Ramos (cell line): ENCODE measurements at regions not wholly inside any gene's neighbourhood (a gene's known extent, or its start where the extent isn't known, plus 50 kb on each side); places are given as distances from the start of the nearest gene placed in this dataset.
"Not testable (repeated sequence)": the region's sequence is repeated elsewhere in the genome, so short reads cannot be mapped to it uniquely, and the experiment has no call there.

ENCODE experiments used
- in situ Hi-C: fragments of 300-500 bp; cut with MboI; formaldehyde crosslinking; loops from one replicate; pipeline ENCODE4 v1.14.3; 2022; ENCODE audit warnings: low sequenced_read_pairs; ENCODE audit not compliant: unreplicated experiment

DNA sequence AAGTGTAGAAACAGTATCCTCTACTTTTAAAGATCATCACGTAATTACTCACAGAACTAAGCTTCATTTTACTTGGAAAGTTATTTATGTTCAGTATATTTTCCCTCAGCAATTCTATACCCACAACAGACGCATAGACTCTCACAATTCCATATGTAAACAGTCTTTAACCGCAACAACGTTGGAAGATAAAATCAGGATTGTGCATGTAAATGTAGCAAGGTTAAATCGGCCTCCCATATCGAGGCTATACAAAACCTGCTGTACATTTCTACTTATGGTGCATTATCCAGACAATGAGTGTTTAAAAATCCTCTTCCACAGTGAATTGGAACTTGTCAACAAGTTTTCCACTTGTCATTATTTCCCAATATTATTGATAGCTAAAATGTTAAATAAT is 581.1 kb downstream of the SLC16A7 start:
- in situ Hi-C loops = no loop called here

DNA sequence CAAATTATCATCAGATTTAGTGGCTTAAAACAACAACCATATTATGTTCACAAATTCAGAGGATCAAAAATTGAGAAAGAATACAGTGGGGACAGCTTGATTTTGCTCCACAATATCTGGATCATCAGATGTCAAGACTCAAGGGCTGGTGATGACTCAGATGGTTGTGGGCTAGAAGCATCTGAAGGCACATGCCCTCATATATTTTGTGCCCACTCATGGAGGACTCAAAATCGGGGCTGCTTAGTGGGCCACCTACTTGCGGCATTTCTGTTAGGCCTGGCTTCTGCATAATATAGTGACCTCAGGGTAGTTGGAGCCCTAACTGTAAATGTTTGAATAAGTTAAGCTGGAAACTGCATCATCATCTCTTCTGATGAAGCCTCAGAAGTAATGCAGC is 584.5 kb downstream of the SLC16A7 start:
- in situ Hi-C loops = no loop called here

DNA sequence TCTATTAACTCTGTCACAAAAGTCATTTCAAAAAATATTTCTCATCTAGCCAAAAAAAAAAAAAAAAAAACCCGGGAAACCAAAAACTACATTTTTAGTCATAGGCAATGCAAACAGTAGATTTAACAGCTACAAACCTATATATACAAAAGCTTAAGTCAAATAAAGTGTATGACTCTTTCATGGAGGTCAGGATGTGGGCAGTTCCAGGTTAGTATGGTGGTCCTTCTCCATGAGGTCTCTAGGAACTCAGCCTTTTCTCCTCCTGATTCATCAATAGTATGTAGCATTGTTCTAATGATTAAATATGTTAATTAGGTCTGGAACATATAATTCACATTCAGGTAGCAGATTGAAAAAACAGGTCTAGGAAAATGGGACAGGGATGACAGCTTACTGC is 586.5 kb downstream of the SLC16A7 start:
- in situ Hi-C loops = no loop called here

DNA sequence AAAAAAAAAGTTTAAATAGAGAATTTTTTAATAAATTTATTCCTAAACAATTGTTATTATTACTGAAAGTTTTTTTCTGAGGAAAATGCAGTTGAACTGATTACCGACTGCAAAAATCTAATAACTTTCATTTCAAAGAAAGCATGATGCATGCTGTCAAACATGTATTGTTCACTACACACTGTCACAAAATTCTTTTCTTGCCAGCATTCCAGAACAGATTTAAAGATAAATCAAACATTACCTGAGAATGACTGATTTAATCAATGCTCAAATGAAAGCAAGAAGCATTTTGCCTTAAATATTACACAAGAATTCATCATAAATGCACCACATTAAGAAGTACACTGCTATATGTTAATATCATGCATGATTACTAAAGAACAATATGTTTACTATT is 588.3 kb downstream of the SLC16A7 start:
- in situ Hi-C loops = no loop called here

DNA sequence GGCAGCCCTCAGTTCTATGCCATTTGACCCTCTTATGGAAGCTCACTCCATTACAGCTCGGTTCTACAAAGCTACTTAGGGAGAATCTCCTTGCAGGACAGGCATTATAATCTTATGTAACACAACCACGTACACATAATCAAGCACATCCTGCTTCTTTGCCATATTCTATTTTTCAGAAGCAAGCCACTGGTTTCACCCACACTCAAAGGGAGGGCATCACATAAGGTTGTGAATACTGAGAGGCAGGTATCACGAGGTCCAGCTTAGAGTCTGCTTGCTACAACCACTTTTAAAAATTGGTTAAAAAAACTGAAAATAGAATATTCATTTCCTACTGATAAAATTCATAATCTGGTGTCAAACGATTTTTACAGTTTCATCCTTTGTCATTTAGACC is 589.2 kb downstream of the SLC16A7 start:
- in situ Hi-C loops = no loop called here

DNA sequence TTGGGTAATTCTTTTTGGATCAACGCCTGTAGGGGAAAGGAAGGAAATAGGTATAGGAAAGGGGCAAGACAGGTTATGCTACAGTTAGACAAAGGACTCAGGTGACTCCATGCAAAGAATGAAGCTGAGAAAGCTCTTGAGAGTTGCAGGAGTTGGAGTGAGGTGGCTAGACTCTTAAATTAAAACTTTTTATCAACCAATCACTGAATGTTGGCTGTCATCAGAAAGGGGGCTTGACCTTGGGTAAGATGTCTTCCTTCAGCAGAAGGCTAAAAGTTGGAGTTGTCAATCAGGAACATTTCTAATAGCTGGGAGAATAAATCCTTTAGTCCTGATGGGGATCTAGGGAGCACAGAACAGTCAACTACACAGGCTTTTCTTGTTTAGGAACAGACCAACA is 595.4 kb downstream of the SLC16A7 start:
- in situ Hi-C loops = no loop called here

DNA sequence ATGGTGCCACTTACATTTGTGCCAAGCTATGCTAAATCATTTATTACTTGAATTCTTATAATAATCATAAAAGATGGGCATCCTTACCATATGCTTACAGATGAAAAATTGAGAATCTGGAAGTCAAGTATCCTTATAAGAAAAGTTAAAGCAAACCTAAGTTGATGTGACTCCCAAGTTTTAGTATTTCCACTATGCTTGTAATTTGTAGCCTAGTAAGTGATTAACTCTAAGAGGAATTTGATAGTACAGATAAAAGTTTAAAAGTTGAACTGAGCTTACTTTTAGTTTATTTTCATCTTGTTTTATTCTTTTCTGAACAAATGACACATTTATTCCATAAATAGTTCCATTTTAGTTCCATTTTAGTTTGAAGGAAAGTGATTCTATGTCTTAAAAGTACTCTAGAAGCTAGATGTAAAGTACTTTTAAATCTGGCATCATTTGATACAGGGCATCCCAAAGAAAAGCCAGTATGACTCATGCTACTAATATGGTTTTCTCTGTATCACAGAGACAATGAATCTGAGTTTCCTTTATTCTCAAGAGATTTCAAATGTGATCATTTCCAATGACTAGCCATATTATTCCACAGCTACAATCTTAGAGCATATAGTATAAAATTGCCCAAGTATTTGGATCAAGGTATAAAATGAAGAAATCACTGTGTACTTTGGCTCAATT is 596.0 kb downstream of the SLC16A7 start:
- in situ Hi-C loops = no loop called here

DNA sequence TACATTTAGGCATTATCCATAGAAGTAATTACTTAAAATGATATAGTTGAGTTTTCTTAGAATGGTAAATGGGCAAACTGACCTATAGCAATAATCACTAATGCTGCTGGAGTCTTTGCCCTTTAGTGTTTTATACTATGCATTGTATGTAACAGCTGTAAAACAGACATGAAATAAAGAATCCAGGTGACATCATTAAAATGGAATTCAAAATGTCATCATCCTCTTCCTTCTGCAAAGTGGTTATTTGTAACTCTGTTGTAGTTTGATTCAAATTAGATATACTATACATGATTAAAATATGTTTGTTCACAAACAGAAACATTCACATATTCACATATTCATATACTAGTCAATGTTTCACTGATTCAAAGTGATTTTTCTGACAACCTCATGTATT is 598.8 kb downstream of the SLC16A7 start:
- in situ Hi-C loops = no loop called here

DNA sequence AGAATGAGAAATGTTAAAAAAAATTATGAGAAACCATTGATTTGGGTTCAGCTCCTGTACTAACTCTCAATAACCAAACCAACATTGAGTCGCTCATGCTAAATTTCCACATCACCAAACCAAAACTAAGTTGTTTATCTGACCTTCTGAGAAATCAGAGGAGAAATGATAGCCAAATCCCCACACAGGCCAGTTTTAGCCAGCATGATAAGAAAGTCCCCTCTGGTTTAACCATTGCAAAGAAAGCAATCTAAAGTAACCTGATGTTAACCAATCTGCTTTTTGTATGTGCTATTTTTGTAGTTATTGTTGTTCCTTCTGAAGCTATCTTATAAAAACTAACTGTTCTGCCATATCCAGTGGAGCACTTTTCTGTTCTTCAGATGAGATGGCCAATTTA is 599.7 kb downstream of the SLC16A7 start:
- in situ Hi-C loops = no loop called here

DNA sequence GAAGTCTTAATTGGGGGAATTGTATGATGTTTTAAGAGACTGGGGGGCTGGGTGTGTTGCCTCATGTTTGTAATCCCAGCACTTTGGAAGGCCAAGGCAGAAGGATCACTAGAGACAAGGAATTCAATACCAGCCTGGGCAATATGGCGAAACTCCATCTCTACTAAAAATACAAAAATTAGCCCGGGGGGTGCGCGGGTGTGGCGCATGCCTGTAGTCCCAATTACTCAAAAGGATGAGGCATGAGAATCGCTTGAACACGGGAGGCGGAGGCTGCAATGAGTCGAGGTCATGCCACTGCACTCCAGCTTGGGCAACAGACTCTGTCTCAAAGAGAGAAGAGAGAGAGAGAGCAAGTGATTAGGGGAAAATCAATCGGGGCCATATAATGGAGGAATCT is 600.5 kb downstream of the SLC16A7 start:
- in situ Hi-C loops = no loop called here

DNA sequence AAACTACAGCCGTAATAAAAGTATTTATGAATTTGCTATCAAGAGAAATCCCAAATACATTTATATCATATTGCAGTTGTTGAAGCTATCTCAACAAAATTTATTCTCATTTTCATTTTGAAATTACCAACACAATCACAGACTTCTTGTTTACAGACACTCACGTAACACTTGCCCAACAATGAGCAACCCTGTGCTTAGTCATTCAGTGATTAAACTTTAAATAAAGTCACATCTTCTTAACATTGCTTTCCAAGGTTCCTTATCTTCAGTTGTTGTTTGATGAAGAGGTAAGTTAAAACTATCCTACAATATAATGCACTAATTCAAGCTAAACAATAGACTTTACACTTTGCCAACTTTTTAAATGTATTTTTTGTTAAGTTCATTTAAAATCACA is 601.8 kb downstream of the SLC16A7 start:
- in situ Hi-C loops = no loop called here

DNA sequence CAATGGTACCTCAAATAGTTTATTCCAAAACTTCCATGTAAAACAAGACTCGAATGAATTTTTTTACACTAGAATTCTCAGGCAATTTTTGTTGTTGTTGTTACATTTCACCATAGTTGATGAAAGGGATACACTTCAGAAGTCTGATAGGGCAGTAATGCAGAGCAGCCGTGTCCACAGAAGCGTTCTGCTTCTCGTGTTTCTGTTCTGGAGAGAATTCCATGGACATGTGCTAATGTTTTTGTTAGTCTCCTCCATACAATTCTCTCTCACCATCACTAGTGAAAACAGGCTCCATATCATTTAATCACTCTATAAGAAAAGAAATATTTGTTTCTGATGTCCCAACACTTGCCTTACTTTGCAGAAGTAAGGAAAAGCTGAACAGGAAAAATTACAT is 606.1 kb downstream of the SLC16A7 start:
- in situ Hi-C loops = no loop called here

DNA sequence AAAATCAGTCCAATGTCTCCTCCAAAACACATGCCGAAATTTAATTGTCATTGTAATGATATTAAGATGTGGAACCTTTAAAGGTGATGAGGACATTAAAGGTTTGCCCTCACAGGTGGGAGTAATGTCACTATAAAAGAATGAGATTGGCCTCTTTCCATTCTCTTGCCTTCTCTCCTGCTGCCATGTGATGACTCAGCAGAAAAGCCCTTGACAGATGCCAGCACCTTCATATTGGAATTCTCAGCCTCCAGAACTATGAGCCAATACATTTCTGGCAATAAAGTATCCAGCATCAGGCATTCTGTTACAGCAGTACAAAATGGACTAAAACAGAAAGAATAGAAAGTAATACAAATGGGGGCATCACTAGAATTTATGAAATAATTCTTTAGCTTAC is 609.7 kb downstream of the SLC16A7 start:
- in situ Hi-C loops = no loop called here

DNA sequence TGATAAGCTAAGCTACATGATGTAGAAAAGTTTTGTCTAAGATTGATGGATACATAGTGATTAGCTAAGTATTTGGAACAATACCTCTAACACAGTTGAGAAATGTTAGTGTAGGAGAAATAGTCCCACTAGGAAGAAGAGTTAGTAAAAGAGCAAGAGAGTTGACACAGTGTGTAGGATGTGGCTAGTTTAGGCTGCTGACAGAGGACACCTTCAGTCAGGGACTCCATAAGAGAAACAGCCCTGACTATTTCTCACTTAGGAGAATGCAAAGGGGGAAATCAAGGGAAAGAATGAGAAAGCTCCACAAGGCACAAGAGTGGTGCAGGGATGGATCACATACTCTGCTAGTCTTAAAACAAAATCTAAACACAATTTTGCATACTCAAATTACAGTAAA is 613.7 kb downstream of the SLC16A7 start:
- in situ Hi-C loops = no loop called here

DNA sequence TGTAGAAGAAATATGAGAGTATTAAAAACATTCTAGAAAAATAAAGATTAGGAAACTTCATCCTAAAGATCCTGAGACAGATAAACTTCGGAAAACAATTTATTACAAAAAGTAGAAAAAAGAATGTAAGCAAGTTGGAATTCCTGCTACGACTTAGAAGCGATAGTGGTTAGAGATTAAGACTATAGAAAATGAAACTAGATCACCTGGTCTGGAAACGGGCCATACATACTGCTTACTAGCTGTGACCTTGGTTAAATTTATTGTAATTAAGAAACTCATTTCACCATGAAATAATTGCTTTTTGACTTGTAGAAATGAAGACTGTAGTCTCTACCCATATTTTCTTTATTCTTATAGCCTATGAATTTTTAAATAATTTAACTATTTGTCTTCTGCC is 614.1 kb downstream of the SLC16A7 start:
- in situ Hi-C loops = no loop called here

DNA sequence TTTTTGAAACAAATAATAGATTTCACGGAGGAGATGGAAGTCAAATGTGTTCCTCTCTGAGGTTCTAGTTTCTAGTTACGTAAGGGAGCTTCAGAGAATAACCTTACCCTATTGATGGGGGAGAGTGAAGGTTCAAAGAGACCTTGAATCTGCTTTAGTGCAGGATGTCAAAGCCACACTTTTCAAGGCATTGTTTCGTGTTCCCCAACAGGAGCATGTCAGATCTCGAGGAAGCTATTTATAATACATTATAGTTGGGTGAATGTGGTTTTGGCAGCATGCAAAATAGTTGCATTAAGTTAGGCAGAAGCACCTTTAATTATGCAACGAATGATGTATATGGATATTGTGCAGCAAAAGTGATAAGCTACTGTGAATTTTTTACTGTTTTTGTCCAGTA is 614.9 kb downstream of the SLC16A7 start:
- in situ Hi-C loops = no loop called here

DNA sequence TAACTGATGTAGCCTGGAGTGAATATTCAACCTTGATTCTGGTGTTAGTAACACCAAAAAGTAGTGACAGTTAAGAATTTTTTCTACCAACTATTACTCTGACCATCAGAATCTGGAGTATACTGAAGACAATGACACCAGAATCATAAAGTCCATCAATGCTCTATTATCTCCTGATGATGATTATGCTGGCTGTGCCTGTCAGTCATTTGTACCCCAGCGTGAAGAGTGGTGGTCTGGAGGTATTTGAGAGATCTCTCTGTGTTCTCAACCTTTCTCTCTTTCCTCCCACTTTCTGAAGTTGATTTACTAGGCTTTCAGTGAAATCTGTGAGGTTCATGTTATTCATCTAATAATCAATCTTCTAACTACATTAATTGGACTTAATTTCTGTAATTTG is 615.4 kb downstream of the SLC16A7 start:
- in situ Hi-C loops = no loop called here

DNA sequence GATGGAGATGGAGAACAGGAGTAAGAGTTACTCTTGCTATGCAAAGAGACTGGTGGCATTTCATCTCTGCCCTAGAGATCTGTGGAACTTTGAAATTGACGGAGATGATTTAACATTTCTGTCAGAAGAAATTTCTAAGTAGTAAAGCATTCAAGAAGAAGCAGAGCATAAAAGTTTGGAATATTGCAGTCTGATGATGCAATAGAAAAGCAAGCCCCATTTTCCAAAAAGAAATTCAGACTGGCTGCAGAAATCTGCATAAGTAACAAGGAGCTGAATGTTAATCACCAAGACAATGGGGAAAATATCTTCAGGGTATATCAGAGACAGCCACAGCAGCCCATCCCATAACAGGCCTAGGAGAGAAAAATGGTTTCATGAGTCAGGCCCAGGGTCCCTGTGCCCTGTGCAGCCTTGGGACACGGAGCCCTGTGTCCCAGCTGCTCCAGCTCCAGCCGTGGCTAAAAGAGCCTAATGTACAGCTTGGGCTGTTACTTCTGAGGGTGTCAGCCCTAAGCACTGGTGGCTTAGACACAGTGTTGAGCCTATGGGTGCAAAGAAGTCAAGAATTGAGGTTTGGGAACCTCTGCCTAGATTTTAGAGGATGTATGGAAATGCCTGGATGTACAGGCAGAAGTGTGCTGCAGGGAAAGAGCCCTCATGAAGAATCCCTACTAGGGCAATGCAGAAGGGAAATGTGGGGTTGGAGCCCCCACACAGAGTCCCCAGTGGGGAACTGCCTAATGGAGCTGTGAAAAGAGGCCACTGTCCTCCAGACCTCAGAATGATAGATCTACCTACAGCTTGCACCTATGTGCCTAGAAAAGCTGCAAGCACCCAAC is 616.6 kb downstream of the SLC16A7 start:
- in situ Hi-C loops = no loop called here

DNA sequence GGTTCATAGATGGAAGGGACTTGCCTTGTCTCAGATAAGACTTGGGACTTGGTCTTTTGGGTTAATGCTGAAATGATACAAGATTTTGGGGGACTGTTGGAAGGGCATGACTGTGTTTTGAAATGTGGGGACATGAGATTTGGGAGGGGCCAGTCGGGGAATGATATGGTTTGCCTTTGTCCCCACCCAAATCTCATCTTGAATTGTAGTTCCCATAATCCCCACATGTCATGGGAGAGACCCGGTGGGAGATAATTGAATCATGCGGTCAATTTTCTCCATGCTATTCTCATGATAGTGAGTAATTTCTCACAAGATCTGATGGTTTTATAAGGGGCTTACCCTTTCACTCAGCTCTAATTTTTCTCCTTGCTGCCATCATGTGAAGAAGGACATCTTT is 617.4 kb downstream of the SLC16A7 start:
- in situ Hi-C loops = not testable (repeated sequence)

DNA sequence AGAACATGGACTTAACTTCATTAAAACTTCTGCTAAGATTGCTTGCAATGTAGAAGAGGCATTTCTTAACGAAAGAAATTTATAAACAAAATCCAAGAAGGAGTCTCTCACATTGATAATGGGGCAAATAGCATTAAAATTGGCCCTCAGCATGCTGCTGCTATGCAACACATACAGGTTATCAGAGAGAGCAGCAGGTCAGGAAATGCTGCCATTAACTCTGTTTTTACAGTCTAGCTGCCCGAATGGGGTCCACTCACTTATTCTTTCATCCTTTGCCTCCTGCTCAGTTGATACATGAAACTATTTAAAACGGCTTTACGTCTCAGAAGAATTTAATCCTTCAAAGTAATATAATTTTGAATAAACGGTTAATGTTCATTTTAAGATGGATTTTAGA is 620.4 kb downstream of the SLC16A7 start:
- in situ Hi-C loops = no loop called here

DNA sequence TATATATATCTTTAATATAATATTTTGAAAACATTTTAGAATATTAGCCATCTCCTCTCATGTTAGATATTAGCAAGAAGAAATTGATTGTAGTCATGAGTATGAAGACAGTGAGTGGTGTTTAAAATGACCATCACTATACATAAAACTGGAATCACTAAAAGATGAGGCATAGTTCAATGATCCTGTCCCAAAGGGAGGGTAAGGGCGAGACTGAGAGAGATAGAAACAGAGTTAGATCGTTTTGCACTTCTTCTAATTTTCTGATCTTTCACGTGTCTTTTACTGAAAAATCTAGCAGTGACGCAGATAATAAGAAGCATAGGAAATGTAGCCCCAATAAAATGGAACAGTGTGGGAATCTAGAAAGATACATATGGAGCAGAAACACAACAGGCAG is 627.4 kb downstream of the SLC16A7 start:
- in situ Hi-C loops = no loop called here
